ENCODE measurements at regions not wholly inside any gene's neighbourhood (a gene's known extent, or its start where the extent isn't known, plus 50 kb on each side); places are given as distances from the start of the nearest gene placed in this dataset.

DNA sequence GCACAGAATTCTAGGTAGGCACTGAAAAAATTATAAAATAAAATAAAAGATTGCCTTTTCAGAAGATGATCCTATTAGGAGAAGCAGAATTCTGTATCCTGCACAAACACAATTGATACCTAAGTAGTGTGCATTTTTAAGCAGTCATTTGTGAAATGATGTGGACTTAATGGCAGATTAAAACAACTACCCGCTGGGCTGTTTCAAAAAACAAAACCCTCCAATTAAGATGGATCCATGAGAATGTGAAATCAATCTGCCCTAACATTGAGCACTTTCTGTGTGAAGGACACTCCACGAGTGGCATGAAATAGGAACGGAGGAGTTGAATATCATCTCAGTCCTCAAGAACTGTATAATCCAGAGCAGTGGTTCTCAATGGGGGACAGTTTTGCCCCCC, 1012.8 kb upstream of the EEF2KMT start:
- no peak for DNase-seq

DNA sequence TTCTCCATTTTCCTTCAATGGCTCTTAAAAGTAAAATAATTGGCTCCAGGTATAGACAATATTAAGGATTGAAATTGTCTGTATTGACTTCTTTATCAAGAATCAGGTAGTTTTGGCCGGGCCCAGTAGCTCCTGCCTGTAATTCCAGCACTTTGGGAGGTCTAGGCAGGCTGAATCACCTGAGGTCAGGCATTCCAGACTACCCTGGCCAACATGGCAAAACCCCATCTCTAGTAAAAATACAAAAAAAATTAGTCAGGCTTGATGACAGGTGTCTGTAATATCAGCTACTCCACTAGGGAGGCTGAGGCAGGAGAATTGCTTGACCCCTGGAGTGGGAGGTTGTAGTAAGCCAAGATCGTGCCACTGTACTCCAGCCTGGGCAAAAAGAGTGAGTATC, 1008.5 kb upstream of the EEF2KMT start:
- no peak for DNase-seq

DNA sequence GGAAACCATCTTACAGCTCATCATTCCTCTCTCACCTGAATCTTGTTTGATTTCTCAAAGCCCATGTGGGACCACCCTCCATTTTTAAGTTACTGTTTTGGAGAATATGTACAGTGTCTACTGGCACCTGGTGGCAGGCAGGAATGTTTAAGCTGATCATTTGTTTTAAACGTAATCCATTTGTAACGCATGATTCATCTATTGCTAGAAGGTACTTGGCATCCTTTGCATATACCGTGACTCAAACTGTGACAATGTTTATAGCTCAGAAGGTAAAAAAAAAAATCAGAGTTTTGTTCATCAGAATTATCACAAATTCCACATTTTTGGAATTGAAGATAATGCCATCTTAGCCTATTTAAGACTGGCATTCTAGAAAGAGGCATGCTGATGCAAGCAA, 1007.5 kb upstream of the EEF2KMT start:
- DNase-seq: no peak

DNA sequence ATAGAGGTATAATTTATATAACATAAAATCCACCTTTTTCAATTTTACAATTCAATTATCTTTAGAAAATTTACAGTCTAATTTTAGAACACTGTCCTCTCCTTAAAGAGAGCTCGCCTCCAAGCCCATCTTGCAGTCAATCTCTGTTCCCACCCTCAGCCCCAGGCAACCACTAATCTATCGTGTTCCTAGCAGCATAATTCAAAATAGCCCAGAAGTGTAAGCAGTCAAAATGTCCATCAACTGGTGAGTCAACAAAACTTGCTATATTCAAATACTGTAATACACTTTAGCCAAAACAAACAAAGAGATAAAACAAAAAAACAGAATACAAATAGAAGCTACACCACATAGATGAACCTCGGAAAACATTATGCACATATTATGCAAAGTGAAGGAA, 1006.8 kb upstream of the EEF2KMT start:
- no peak for DNase-seq

DNA sequence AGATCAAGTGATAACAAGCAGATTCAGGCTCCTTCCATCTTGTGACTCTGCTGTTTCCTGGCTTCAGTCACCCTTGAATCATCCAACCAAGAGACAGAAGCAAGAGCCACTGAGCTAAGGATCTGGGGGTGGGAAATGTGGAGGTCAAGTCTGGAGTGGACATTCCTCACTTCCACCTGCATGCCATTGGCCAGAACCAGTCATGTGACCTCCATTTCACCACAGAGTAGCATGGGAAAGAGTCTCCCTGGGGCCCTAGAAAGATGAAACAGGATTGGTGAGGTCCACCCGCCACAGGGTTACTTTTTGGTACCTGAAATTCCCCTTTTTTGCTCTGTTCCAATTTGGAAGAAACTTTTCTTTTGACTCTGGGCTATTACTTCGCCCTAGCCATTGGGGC, 1006.0 kb upstream of the EEF2KMT start:
- DNase-seq: no peak

DNA sequence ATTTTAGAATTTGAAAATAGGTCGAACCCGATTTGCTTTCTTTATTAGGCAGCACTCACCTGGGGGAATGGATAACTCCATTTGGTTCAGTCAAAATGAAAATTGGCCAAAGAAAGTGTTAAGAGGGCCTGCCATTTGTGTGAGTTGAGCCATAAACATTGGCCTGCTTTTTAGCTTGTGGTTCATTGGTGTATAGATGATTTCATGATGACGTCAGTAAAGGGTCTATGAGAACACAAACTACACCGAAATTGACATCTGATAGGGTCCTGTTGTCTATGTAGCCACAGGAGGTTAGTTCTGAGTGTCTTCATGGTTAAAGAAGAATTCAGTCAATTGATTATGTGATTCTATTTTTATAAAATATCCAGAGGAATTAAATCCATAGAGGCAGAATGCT, 1001.5 kb upstream of the EEF2KMT start:
- DNase-seq: no peak

DNA sequence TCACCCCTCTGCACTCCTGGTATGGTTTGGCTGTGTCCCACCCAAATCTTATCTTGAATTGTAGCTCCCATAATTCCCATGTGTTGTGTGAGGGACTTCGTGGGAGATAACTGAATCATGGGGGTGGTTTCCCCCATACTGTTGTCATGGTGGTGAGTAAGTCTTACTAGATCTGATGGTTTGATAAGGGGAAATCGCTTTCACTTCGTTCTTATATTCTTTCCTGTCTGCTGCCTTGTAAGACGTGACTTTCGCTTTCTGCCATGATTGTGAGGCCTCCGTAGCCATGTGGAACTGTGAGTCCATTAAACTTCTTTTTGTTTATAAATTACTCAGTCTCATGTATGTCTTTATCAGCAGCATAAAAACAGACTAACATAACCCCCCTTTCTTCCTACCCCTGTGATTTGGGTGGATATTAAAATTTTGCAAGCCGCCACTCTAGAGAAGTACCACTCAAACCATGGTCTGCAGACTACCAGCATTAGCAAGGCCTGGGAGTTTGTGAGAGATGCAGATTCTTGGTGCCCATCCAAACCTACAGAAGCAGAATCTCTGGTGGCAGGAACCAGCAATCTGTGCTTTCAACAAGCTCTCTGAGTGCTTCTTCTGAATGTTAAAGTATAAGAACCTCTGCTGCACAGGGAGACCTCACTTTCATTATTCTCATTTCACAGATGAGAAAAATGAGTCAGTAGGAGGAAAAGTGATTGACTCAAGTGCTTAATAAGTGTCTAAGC, 999.5 kb upstream of the EEF2KMT start:
- no peak for DNase-seq

DNA sequence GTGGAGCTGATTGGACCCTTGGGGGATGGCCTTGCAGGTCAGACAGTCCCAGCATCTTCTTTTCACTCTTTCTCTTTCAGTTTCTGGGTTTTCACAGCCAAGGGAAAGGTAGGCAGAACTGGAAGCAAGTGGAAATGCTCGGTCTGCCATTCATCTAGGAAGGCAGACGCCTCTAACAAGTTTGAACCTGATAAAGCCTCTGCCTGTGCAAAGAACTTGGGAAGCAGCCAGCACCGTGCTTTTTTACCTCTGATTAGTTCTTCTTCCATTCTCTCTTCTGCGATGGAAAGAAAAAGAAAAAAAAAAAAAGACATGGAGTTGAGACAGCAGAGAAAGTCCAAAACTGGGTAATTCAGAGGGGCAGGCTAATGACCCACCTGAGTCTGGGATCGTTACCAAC, 997.8 kb upstream of the EEF2KMT start:
- no peak for DNase-seq

DNA sequence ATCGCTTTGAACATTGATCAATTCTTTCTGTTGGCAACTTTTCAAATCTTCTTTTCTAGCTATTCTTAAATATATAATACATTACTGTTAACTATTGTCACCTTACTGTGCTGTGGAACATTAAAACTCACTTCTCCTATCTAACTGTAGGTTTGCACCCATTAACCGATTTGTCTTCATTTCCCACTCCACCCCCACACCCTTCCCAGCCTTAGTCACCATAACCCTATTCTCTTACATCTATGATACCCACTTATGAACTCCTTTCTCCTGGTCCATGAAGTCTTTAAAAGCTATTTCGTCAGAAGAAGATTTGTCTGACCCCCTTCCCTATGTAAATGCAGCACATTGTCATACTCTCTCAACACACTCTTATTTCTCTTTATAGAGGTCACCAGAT, 993.4 kb upstream of the EEF2KMT start:
- no peak for DNase-seq

DNA sequence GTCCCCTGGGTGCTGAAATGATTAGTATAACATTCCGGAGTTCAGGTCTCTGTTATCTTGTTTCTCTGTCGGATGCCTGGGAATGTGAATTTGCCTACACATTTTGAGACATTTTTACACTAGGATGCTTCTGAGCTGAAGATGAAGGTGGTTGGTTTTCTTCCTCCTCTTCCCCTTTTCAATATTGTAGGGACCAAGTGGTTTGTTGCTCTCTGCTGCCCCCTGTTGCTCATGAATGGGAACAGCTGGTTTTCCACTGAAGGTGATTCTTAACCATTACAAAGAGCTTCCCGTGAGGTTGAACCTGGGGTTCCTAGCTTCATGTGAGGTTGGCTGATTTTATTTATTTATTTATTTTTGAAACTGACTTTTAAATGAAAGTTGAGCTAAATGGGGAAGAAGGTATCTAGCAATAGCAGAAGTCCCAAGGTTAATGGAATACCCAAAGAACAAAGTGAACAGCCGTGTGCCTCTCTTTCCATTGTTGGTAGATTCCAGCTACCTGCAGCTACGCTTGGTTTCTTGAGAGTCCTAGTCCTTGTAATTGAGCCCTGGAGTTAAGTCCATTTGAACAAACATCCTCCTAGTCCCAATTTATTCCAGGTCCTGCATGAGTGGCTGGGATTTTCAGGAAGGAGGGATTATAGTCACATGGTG, 983.9 kb upstream of the EEF2KMT start:
- DNase-seq: peak; percentile 62

DNA sequence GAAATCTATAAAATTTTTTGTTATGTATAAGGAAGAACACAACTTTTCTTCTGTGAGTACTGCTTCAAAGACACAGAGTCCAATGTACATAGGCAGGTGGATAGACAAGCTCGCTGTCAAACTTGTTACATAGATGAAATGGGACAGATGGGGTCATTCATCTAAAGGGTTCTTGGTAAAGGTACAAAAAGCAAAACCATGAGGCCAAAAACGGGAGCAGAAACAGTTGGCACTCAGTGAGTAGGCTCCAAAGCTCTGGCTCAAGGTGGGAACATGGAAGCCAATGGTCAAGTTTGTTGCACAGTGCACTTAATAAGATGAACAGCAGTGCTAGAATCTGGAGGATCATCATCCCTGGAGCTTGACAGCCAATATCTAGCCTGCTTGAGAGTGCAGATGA, 979.0 kb upstream of the EEF2KMT start:
- DNase-seq: no peak

DNA sequence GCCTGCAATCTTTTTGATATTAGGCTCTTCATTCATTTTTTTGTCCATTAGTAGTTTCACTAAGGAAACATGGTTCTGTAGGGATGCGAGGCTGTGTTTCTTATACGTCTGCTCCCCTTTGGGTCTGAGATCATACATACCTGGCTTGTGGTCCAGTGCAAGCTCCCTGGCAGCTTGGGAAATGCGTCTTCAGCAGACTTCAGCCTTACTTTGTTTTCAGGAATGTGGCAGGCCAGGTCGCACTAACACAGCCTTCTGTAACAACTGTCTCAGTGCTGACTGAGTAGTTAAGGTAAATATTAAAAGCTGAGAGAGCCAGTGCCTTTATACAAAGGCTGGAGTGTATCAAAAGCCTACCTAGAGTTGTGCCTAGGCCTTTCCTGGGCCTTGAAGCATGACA, 970.5 kb upstream of the EEF2KMT start:
- no peak for DNase-seq

DNA sequence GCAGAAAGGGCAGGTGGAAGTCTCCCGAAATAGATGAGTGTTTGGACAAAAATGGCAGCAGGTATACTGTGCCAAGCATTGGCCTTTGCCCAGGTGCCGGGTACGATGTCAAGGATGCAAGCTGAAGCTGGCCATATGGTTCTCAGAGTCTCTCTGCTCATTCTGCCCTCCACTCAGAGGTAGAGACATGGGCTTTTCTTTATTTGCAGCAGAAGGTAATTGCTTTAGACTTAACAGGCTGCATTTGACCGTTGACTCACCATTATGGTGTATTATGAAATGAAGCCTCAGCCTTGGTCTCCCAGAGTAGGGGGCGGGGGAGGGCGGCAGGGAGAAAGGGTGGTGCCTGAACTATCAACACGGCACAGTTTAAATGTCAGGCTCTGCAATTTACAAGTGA, 969.1 kb upstream of the EEF2KMT start:
- no peak for DNase-seq

DNA sequence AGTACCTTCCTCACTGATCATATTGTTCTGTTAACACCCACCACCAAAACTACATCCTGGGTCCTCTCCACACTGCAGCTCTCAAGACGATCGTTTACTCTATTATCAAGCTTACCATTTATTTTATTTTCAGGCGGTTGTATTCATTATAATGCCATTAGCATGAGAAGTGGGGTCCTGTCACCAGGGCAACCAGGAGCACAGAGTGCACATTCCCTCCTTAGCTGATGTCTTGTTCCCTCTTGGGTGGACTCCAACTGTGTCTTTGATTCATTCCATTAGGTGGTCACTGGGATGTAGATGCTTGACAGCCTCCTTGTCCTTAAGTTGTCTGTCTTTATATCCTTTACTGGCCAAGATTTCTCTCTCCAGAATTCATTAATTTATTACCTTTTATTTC, 965.9 kb upstream of the EEF2KMT start:
- DNase-seq: no peak

DNA sequence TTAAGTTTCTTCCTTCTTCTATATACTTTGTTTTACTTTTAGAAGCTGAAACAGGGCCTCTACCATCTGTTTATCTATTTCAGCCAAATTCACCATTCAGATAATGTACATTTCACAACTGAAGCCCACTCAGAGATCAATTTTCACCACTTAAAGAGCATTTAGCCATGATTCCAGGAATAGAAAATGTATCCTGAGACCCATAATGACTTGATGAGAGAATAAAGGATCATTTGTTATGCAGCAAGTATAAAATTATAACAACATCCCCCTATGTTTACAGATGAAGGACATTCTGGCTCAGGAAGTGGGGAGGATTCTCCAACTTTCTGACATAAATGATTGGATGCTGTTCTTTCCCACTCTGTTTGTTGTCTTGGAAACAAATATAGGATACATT, 962.1 kb upstream of the EEF2KMT start:
- no peak for DNase-seq

DNA sequence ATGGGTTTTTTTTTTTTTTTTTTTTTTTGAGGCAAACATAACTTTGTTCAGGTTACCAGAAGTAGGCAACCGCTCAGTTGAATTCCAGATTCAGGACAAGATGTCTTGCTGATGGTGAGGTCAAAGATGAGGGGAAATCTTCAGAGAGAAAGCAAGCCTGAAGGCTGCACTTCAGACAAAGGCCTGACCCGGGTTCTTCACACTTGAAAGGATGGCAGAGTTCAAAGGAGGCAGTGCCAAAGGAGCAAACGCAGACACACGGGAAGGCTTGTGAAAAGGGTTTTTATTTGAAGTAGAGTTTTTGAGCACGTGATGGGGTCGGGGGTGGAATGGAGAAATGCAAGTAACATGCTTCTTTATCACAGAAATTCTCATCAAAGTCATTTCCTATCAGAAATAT, 960.2 kb upstream of the EEF2KMT start:
- no peak for DNase-seq

DNA sequence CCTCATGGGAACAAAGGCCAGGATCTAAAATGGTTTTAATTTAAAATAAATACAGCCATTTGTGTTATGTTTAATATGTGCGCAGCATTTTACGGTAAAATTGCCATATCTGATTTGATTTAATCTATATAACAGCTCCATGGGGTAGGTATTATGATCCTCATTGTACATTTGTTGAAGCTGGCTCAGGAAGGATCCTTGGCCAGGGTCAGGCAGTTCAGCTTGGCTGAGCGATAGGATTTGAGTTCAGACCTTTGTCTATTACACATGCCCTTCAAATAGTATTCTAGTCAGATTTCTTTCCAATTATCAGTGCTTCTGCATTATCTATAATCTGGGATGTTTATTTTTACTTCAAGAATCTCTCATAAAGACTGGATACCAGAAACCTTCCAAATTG, 950.4 kb upstream of the EEF2KMT start:
- no peak for DNase-seq

DNA sequence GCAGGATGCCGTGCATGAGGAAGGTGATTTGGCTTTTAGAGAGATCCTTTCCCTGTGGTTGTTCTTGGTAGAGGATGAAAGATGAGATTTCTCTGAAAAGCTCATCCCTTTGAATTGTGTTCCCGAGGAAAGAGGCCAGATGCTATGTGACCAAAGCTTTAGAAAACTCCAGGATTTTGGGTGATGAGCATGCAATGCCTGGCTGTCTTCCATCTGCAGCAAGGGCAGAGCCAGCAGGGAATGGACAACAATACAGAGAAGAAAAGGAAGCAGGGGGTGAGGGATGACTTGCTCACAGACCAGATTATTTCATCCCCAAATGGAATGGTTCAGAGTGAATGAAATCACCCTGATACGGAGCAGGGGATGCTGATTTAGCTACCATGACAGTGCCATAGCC, 949.7 kb upstream of the EEF2KMT start:
- no peak for DNase-seq

DNA sequence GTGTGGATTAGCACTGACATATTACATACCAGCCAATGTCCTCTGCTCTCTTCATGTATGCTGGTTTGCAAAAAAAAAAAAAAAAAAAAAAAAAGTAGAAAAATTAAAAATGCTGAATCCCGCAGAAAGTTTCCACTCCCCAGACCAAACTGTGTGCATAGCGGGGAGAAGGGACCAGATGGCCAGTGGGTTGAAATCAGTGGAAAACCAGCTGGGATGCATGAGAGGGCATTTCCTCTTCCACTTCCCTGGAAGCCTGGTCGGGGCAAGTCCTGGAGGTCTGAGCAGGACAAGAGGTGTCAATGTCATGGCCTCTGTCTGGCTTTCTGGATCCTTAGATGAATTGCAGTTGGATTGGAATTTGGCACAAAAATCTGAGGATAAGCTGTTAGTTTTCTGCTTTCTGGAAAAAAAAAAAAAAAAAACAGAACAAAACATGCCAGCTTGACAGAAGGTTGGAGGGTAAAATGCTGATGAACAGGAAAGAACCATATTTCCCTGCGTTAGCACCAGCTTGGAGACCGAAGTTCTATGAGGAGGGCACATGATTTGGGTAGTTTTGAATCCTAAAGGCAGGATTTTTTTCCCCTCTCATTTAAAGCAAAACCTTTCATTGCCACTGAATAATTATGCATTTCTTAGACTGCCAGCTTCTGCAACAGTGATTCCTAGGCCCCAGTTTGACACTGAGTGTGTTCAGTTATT, 941.5 kb upstream of the EEF2KMT start:
- no peak for DNase-seq

DNA sequence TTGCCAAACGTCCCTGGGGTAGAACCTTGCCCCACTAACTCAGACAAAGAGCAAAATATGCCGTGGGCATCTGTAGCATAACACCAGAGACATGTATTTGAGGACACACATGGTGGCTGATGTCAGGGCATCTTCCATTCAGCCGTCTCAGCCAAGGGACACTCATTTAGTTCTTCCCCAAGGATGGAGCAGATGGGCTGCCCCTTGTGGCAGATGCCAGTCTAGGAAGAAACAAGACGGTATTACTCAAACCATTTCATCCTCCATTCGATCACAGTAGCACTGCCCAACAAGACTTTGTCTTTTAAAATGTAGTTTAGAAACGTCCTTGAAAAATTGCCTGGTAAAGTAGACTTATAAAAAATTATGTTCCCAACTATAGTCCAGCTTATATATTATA, 937.6 kb upstream of the EEF2KMT start:
- DNase-seq: no peak

DNA sequence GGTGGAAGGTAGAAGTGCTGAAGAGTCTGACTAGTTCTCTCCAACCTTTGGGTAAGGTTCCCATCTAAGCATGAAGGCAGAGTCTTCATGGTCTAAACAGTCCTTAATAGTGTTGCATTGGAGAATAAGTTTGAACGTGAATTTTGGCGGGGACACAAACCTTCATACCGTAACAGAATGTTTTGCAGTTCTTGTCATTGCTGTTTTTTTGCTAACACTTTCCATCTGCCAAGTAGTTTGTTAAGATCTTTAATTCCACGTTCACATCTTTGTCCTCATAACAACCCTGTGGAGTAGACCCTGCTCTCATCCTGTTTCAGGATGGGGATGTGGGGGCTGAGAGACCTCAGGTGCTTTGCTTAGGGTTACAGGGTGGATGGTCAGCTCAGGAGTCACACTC, 936.9 kb upstream of the EEF2KMT start:
- DNase-seq: no peak

DNA sequence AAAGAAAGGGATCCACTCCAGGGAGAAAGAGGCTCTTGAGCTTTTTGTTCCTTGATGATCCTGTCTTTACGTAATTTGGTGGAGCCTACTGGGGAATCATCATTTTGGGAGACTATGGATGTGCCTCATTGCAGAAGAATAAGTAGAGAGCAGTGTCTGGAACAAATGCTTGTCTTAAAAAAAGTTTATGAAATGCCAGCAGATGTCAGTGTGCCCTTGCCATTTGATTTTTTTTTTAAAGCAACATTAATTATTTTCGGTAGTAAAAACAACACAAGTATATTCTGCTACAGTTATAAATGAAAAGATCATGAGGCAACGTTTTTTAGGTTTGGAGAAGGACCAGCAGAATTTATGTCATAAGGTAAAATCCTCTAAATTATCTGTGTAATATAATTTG, 934.8 kb upstream of the EEF2KMT start:
- DNase-seq: no peak

DNA sequence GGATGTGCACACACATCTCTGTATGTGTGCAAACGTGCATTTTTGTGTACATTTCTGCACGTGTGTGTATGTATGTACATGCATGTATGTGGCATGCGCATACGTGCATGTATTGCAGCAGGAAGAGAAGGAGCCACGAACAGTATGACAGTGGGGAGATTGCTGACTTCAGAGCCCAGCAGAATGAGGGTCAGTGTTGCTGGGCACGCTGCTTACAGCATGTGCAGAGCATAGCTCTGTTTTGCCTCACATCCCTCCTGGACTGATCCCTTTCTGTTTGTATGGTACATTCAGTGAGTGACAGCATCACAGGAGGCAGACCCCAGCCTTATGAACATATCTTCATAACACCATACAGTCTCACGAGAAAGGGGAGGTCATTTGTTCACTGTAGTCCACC, 934.0 kb upstream of the EEF2KMT start:
- DNase-seq: no peak

DNA sequence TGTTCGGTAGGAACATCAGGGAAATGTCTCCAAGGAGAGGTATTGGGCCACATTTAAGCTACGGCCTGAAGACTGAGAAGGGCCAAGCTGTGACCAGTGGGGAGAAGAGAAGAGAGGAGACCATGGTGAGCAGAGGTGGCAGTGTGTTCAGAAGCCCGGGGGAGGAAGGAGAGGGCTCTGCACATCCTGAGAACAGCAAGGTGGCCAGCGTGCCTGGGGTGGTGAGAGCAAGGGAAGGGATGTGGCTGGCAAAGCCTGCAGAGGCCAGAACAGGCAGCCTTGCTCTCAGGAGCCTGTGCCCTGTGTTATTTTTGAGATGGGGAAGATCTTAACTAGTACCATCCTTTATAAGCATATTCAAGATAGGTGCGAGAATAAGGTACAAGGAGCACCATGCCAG, 933.5 kb upstream of the EEF2KMT start:
- DNase-seq: no peak

All from midbrain (tissue), 1 donor.